ENCODE measurements at regions not wholly inside any gene's neighbourhood (a gene's known extent, or its start where the extent isn't known, plus 50 kb on each side); places are given as distances from the start of the nearest gene placed in this dataset.

GRCh38 chr9:96052686-96053085 lies 177.2 kb downstream of the ERCC6L2 start:
- no peak for TF ChIP-seq TAF1 (IDR thresholded peaks at IDR 0.05; ENCODE audit: borderline replicate concordance, low read depth, low read length)
- TF ChIP-seq POLR2AphosphoS5 (IDR thresholded peaks at IDR 0.05; ENCODE audit: low read depth, low read length) = no peak
